Testis (tissue), 2 donors: ENCODE measurements at regions not wholly inside any gene's neighbourhood (a gene's known extent, or its start where the extent isn't known, plus 50 kb on each side); places are given as distances from the start of the nearest gene placed in this dataset.

Source experiments
- DNase-seq: peaks from one replicate; pipeline ENCODE4 v3.0.0-alpha.2; 2019
- H3K27ac ChIP-seq, 2 donors: fragments of 200-600 bp; sonication (generic); one replicate each; pipeline ENCODE4 v1.5.1; 2019
- H3K27me3 ChIP-seq: fragments of 200-600 bp; sonication (generic); one replicate; pipeline ENCODE4 v1.5.1; 2019
- H3K36me3 ChIP-seq: fragments of 200-600 bp; sonication (generic); one replicate; pipeline ENCODE4 v1.5.1; 2017; ENCODE audit warnings: low read depth; ENCODE audit errors: missing control alignments
- H3K4me1 ChIP-seq: fragments of 200-600 bp; sonication (generic); one replicate; pipeline ENCODE4 v1.5.1; 2019
- H3K4me3 ChIP-seq, 2 donors: fragments of 200-600 bp; sonication (generic); one replicate each; pipeline ENCODE4 v1.5.1; 2017 to 2019
- H3K9me3 ChIP-seq: fragments of 200-600 bp; sonication (generic); one replicate; pipeline ENCODE4 v1.5.1; 2017
- CTCF ChIP-seq, 3 experiments: fragments of 450-650 bp in 2 of 3; fragments of 200-600 bp in 1 of 3; sonication (generic) in 1 of 3; IDR thresholded peaks; one replicate each; pipeline ENCODE4 v1.5.1; 2016 to 2019; ENCODE audit warnings: antibody characterized with exemption in 3 of 3, mild to moderate bottlenecking in 2 of 3, moderate library complexity in 1 of 3
- POLR2A ChIP-seq: fragments of 450-650 bp; IDR thresholded peaks from one replicate; pipeline ENCODE4 v1.6.1; 2017; ENCODE audit warnings: antibody characterized with exemption, mild to moderate bottlenecking, moderate library complexity
- WGBS, 2 donors: methylation state at CpG; one replicate each; pipeline ENCODE4 v1.1.5; 2018; 5-methylcytosine and 5-hydroxymethylcytosine counted together
- intact Hi-C: fragments of 100-400 bp; cut with DNase I; formaldehyde crosslinking; loops from one replicate; pipeline ENCODE4 v1.15.1; 2023; ENCODE audit warnings: low total_unique reads

GRCh38 chr12:130223767-130224244 is 61.5 kb downstream of the FZD10 start:
- Histone ChIP-seq H3K9me3 (no peaks in the 10 kb centered on the region), H3K27ac (no peak overlapping the region), H3K4me3 (no peak overlapping the region), H3K36me3 (no peaks in the 10 kb centered on the region), H3K27me3 (no peaks in the 10 kb centered on the region), H3K4me1 (no peaks in the 10 kb centered on the region)
- intact Hi-C loops = no loop called here
- TF ChIP-seq CTCF (IDR thresholded peaks at IDR 0.05) (no peak), POLR2A (no peak)
- WGBS, 2 donors = 65 to 74% methylated on average over 6 of the region's 6 CpGs
- no peak for DNase-seq

GRCh38 chr12:130224613-130225012 is 62.3 kb downstream of the FZD10 start:
- Histone ChIP-seq H3K4me3 (no peak overlapping the region), H3K27ac (no peak overlapping the region), H3K27me3 (no peaks in the 10 kb centered on the region), H3K9me3 (no peaks in the 10 kb centered on the region), H3K36me3 (no peaks in the 10 kb centered on the region), H3K4me1 (no peaks in the 10 kb centered on the region)
- intact Hi-C loops = no loop called here
- no peak for DNase-seq
- WGBS, 2 donors = 72 to 73% methylated on average over 14 of the region's 14 CpGs
- no peak for TF ChIP-seq CTCF (IDR thresholded peaks at IDR 0.05)
- TF ChIP-seq POLR2A = no peak

- intact Hi-C loops = no loop called here
- Histone ChIP-seq H3K27me3 (no peaks in the 10 kb centered on the region), H3K27ac (no peak overlapping the region), H3K9me3 (no peaks in the 10 kb centered on the region), H3K4me3 (no peak overlapping the region), H3K36me3 (no peaks in the 10 kb centered on the region), H3K4me1 (no peaks in the 10 kb centered on the region)
- TF ChIP-seq POLR2A (no peak), CTCF (IDR thresholded peaks at IDR 0.05) (no peak)
- WGBS, 2 donors = 49 to 70% methylated on average over 6 of the region's 6 CpGs
- DNase-seq = no peak
Measured at GRCh38 chr12:130225347-130225746, 63.1 kb downstream of the FZD10 start.

GRCh38 chr12:130226126-130226525 is 63.9 kb downstream of the FZD10 start:
- no peaks in the 10 kb centered on the region for H3K36me3 ChIP-seq
- no peak for DNase-seq
- no peak overlapping the region for H3K27ac ChIP-seq
- H3K27me3 ChIP-seq = no peaks in the 10 kb centered on the region
- WGBS, 2 donors = 74 to 78% methylated on average over 10 to 11 of the region's 11 CpGs
- no peak for TF ChIP-seq POLR2A
- TF ChIP-seq CTCF (IDR thresholded peaks at IDR 0.05) = no peak
- H3K4me1 ChIP-seq = no peaks in the 10 kb centered on the region
- H3K9me3 ChIP-seq = no peaks in the 10 kb centered on the region
- intact Hi-C loops = no loop called here
- H3K4me3 ChIP-seq = no peak overlapping the region

GRCh38 chr12:130226771-130227170 is 64.5 kb downstream of the FZD10 start:
- no peak overlapping the region for H3K27ac ChIP-seq
- no peak overlapping the region for H3K4me3 ChIP-seq
- no peaks in the 10 kb centered on the region for H3K9me3 ChIP-seq
- WGBS, 2 donors = 86 to 87% methylated on average over 13 of the region's 13 CpGs
- intact Hi-C loops = no loop called here
- H3K4me1 ChIP-seq = no peaks in the 10 kb centered on the region
- no peak for DNase-seq
- H3K27me3 ChIP-seq = no peaks in the 10 kb centered on the region
- TF ChIP-seq CTCF (IDR thresholded peaks at IDR 0.05) (no peak), POLR2A (no peak)
- no peaks in the 10 kb centered on the region for H3K36me3 ChIP-seq
